T-helper 9 cell (primary cell): ENCODE measurements at regions not wholly inside any gene's neighbourhood (a gene's known extent, or its start where the extent isn't known, plus 50 kb on each side); places are given as distances from the start of the nearest gene placed in this dataset.
"Not testable (repeated sequence)": the region's sequence is repeated elsewhere in the genome, so short reads cannot be mapped to it uniquely, and the experiment has no call there.

ENCODE experiments used
- DNase-seq: peaks from one replicate; pipeline ENCODE4 v3.0.0-alpha.2; 2020

DNA sequence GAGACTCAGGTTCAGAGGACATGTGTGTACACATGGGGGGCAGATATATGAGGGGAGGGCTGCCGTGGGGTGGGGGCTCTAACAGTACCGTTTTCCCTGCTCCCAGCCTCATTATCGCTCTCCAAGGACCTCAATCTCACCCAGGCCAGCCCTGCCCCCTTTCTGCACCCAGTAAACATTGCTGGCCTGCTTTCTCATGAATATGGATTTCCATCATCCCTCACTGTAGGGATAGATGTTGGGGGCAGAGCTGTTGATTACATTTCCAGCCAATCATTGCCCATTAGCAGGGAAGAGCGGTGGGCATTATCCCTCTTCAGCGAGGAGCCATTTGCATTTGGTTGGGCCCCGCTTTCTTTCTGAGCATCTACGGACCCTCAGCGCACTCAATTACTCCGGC is 273.8 kb downstream of the RPS6KC1 start:
- DNase-seq, result no peak

- no peak for DNase-seq
Measured at GRCh38 chr1:213325482-213325881, 274.4 kb downstream of the RPS6KC1 start.

- DNase-seq, result no peak
Measured at GRCh38 chr1:213326281-213327016, 275.4 kb downstream of the RPS6KC1 start.

- DNase-seq, result no peak
Measured at GRCh38 chr1:213327017-213327667, 276.1 kb downstream of the RPS6KC1 start.

GRCh38 chr1:213329406-213330008 is 278.5 kb downstream of the RPS6KC1 start:
- no peak for DNase-seq

DNA sequence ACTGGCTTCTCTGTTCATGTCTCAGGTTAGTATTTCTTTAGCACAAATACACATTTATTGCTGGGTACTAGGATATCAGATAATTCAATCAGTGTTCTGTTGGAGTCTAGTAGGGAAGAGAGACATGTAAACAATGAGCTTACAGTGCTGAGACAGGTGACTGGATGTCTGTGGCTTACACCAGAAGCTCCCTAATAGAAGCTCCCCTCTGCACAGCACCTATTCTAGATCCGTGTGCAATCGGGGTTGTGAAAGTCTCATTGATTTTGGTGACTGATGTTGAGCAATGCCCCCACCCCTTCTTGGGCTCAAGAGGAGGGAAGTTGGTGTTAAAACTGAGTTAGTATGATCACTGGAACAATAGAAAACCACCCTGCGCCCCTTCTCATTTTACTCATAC is 279.2 kb downstream of the RPS6KC1 start:
- no peak for DNase-seq

GRCh38 chr1:213331631-213332175 is 280.7 kb downstream of the RPS6KC1 start:
- no peak for DNase-seq

- DNase-seq, result no peak
Measured at GRCh38 chr1:213332491-213332890, 281.4 kb downstream of the RPS6KC1 start.

DNA sequence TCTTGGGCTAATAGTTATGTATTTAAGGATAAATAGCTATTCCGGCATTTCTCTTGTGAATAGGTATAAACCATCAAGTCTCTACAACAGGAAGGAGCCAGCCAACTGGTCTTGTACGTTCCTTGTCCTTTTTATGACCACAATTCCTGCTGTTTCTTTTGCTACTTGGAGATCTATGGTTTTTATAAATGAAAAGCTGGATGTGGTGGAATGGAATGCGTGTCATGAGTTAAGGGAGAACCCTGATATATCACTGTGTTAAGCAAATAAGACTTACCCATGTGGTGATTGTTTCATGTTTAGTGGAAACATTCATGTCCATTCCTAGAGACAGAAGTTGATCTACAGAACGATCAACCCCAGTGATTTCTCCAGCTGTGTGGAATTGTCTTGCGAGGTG is 282.1 kb downstream of the RPS6KC1 start:
- no peak for DNase-seq

DNA sequence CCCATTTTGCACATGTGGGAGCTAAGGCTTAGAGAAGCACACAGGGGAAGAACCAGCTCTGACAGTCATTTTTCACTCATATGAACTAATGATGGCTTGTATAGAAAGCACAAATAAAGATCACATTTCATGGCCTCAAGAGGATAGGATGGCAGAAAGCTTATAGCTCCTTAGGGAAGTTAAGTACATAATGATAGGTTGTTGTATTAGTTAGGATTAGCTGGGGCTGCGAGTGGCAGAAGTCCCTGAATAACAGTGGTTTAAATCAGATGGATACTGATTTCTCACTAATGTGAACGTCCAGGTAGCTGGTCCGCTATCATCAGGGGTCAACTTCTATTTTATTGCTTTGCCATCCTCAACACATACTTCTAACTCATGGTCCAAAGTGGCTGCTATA is 284.0 kb downstream of the RPS6KC1 start:
- no peak for DNase-seq

GRCh38 chr1:213337025-213337678 is 286.1 kb downstream of the RPS6KC1 start:
- DNase-seq, result no peak

DNA sequence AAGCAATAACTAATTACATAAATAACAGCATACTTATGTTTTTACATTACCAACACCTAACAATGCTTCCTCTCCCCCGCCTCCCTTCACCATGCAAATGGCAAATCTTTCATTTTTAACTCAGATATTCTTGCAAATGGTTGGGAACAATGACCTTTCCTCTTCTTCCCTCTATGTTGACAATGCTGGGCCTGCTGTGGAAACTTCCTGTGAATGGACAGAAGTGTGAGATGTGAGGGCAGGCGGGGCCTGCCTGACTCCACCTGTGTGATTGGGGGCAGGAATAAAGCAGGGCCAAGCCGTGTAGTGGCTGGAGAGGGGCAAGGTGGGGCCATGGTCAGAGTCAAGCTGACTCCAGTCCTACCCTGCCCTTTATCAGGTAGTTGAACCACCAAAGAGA is 289.6 kb downstream of the RPS6KC1 start:
- no peak for DNase-seq

DNA sequence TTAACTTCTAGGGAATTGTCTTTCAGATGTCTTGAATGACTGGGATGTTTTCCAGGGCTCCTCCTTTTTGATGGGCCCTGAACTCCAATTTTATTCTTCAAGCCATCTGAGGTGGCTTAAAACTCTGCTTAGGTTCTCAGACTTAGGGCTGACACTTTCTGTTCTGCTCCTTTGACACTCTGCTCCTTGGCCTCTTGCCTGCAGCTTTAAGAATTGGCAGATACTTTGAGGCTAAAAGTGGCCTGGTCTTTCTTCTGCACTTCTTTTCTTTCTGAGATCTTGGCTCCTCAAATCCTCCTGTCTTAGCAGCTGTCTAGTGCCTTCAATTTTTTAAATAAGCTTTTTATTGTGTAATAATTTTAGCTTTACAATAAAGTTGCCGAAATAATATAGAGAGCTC is 294.6 kb downstream of the RPS6KC1 start:
- no peak for DNase-seq

DNA sequence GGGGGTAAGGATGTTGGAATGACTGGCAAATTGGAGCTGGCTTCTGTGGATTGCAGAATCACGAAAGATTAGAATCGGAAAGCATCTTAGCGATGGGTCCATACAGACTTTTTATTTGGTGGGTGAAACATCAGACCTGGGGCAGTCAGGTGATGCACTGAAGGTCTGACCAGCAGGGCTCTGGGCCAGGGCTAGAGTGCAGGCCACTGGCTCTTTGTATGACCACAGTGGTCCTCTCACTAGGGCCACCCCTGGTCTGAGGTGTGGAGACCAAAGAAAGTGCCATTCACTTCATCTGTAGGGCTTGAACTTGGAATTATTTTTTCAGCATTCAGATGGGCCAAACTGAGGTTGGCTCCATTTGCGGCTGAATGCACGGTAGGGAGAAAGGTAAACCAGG is 306.4 kb downstream of the RPS6KC1 start:
- no peak for DNase-seq

DNA sequence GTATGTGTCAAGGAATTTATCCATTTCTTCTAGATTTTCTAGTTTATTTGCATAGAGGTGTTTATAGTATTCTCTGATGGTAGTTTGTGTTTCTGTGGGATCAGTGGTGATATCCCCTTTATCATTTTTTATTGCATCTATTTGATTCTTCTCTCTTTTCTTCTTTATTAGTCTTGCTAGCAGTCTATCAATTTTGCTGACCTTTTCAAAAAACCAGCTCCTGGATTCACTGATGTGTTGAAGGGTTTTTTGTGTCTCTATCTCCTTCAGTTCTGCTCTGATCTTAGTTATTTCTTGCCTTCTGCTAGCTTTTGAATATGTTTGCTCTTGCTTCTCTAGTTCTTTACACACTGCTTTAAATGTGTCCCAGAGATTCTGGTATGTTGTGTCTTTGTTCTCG is 307.3 kb downstream of the RPS6KC1 start:
- not testable (repeated sequence) for DNase-seq

GRCh38 chr1:213362598-213362997 is 311.6 kb downstream of the RPS6KC1 start:
- no peak for DNase-seq

DNA sequence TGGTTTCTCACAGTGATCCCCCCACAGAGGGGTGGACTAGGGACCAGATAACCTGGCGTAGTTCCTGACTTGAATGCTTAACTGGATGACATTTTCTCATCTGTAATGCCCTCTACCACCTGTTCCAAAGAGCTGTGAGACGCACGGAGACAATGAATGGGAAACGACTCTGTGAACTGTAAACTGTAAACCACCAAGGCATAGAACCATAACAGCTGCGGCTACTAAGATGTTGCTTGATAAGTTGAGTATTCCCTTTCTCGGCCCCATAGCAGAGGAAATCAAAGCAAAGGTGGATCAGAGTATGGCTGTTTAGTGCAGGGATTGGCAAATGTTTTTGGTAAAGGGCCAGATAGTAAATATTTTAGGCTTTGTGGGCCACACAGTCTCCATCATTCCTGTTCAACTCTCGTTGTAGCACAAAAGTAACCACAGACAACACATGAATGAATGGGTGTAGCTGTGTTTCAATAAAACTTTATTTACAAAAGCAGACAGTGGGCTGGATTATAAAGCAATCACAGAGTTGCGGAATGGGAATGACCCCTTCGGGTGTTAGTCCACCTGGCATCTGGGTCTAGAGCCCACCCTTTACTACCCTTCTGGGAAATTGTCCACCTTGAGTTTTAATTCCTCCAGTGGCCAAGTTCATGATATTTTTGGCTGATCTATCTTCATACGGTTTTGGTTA is 315.2 kb downstream of the RPS6KC1 start:
- DNase-seq, result no peak

DNA sequence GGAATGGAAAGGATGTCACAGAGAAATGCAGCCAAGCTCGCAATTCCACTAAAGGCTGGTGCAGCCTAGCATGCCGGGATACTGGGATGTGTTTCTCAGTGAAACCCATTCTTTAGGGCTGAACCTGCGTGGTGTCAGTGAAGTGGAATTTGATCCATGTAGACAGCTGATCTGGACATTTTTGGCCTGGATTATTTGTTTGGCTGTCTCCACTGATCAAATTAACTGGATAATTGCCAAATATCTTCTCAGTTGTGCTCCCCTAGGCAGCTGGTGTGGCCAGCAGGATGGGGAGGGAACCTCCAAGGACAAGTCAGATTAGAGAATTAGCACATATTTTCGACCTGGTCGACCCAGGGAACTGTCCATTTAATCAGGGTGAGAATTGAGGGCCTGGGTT is 318.4 kb downstream of the RPS6KC1 start:
- DNase-seq, result no peak

- no peak for DNase-seq
Measured at GRCh38 chr1:213370523-213370922, 319.5 kb downstream of the RPS6KC1 start.

- no peak for DNase-seq
Measured at GRCh38 chr1:213371525-213371846, 320.4 kb downstream of the RPS6KC1 start.

GRCh38 chr1:213371847-213372619 is 321.0 kb downstream of the RPS6KC1 start:
- no peak for DNase-seq

- peak; percentile 16 for DNase-seq
Measured at GRCh38 chr1:213374369-213374768, 323.3 kb downstream of the RPS6KC1 start.
